ENCODE measurements at regions not wholly inside any gene's neighbourhood (a gene's known extent, or its start where the extent isn't known, plus 50 kb on each side); places are given as distances from the start of the nearest gene placed in this dataset.
"Not testable (repeated sequence)": the region's sequence is repeated elsewhere in the genome, so short reads cannot be mapped to it uniquely, and the experiment has no call there.

- no peak for DNase-seq (ENCODE audit: low read depth)
Measured at GRCh38 chr15:79608066-79608864, 176.1 kb downstream of the MINAR1 start.

DNA sequence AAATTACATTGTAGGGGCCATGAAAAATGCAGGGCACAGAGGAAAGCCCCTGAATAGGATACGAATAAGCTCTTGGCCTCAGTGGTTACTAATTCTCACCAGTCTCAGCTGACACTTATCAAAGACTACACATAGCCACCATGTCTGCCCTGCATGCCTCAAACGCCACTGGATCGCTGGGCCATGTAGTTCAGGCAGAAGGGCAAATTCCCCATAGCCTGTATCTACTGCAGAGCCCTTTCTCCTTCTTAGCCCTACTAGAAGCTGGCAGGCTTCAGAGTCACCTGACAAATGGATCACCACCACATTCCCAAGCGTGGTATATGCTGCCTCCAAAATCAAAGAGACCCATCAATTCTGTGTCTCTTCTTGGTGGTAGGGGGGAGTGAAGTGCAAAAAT lies 177.4 kb downstream of the MINAR1 start:
- no peak for DNase-seq (ENCODE audit: low read depth)

GRCh38 chr15:79610021-79610420 lies 177.9 kb downstream of the MINAR1 start:
- no peak for DNase-seq (ENCODE audit: low read depth)

- DNase-seq (ENCODE audit: low read depth) = no peak
Measured at GRCh38 chr15:79615754-79616153, 183.6 kb downstream of the MINAR1 start.

DNA sequence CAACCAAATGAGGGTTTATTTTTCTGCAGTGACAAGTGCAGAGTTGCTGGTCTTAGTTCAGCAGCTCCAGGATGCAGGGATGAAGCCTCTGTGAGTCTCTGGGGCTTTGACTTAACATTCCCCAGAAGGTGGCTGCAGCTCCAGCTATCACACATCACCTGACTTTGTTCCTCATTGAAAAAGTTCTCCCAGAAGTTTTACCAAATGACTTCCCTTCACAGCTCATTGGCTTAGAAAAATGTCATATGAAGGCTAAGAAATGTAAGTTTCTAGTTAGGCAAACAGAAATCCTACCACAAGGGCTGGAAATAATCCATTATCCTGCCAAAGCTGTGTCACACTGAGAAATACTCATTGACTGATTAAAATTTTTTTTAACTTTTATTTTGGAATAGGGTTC lies 184.9 kb downstream of the MINAR1 start:
- no peak for DNase-seq (ENCODE audit: low read depth)

DNA sequence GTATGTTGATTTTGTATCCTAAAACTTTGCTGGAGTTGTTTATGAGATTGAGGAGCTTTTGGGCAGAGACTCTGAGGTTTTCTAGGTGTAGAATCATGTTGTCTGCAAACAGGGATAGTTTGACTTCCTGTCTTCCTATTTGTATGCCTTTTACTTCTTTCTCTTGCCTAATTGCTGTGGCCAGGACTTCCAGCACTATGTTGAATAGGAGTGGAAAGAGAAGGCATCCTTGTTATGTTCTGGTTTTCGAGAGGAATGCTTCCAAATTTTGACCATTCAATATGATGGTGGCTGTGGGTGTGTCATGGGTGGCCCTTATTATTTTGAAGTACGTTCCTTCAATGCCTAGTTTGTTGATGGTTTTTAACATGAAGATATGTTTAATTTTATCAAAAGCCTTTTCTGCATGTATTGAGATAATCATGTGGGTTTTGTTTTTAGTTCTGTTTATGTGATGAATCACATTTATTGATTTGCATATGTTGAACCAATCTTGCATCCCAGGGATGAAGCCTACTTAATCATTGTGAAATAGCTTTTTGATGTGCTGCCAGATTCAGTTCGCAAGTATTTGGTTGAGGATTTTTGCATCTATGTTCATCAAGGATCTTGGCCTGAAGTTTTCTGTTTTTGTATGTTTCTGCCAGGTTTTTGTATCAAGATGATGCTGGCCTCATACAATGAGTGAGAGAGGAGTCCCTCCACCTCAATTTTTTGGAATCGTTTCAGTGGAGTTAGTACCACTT lies 188.1 kb downstream of the MINAR1 start:
- DNase-seq (ENCODE audit: low read depth) = peak; percentile 68

GRCh38 chr15:79621805-79622204 lies 189.7 kb downstream of the MINAR1 start:
- DNase-seq (ENCODE audit: low read depth) = not testable (repeated sequence)

- no peak for DNase-seq (ENCODE audit: low read depth)
Measured at GRCh38 chr15:79623488-79623887, 191.4 kb downstream of the MINAR1 start.

DNA sequence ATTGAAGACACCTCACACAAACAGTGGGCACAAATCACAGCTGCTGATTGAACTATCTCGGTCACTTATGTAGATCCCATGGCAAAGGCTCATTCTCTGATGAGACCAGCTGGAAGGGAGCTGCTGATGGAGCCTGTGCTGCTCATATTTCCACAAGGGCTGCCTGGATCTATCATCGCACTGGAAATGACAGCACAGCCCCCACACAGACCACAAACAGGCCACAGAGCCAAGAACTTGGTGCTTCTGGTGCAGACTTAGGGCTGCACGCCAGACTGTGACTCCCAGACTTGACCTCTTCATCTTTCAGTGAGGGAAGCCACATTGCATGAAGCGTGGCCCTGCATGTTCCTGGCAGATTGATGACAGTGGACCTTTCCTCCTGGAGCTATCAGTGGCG lies 197.6 kb downstream of the MINAR1 start:
- DNase-seq (ENCODE audit: low read depth) = no peak

DNA sequence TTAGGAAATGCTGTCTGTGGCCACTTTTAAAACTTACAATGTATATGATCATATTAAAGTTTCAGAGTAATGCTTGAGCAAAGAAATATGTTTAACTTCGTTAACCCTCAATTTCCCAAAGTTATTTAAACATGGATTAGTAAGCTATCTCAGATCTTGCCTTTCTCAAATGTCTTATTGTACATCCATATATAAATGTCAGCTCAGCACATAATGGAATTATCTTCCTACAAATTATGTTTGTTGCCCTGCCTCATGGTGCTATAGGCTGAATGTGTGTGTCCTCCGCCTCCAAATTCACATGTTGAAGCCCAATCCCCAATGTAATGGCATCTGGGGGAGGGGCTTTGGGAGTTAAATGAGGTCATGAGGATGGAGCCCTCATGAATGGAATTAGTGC lies 200.3 kb downstream of the MINAR1 start:
- DNase-seq (ENCODE audit: low read depth) = no peak

DNA sequence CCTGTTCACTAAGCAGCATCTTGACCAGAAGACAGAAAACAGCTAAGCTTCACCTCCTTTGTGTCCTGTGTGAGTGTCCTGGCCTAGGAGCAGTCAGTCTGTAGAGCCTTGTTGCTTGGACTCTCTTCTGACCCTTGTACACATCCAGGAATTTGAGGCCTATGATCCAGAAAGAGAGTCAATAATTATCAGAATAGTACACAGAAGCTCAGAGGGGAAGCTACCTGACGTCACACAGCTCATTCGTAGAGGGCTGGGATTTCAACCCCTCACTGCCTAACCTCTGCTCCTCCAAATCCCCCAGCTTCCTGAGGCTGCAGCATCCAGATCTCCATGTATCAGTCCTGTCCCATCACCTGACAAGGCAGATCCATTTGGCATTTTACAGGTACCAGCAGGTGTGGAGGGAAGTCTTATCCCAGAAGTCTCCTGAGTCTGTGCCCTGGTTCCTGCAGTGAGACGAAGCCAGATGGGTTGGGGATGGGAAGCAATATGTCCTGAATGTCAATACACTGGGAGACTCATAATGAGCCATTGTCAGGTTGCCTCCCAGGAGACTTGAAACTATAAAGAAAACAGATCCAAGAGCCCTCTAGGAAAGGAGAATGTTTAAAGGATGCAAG lies 203.1 kb downstream of the MINAR1 start:
- no peak for DNase-seq (ENCODE audit: low read depth)

- DNase-seq (ENCODE audit: low read depth) = no peak
Measured at GRCh38 chr15:79635897-79636561, 203.9 kb downstream of the MINAR1 start.

- peak; percentile 74 for DNase-seq (ENCODE audit: low read depth)
Measured at GRCh38 chr15:79640206-79640605, 208.1 kb downstream of the MINAR1 start.

DNA sequence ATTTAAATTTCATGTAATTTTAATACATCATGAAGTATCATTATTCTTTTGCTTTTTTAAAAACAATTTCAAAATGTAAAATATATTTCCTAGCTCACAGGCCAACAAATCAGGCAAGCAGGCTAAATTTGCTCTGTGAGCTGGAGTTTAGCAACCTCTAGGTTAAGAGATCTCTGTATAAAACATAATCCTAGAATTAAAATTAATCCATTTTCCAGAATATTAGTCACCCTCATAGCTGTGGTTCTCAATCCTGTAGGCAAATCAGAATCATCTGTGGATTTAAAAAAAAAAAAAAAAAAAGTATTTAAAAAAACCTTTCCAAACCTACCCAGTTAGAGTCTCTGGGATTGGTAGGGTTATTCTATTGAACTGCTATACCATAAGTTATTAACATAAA lies 209.7 kb downstream of the MINAR1 start:
- DNase-seq (ENCODE audit: low read depth) = no peak

DNA sequence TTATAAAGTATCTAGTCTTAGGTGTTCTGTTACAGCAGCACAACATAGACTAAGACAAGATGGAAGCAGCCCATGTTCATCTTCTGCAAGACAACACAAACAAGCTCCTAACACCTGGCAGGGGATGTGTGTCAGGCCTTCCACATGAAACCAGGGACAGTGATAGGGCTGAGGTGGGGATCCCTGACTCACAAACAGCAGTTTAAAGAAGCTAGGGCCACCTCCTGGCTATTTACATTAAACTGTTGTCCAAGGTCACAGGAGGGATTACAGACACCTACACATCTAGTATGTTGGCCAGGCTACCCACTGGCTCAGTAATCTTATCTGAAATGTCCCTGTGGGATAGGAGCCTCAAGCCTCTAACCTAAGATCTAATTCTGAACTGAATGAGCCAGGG lies 211.3 kb downstream of the MINAR1 start:
- no peak for DNase-seq (ENCODE audit: low read depth)

- DNase-seq (ENCODE audit: low read depth) = peak; percentile 81
Measured at GRCh38 chr15:79644091-79644490, 212.0 kb downstream of the MINAR1 start.

DNA sequence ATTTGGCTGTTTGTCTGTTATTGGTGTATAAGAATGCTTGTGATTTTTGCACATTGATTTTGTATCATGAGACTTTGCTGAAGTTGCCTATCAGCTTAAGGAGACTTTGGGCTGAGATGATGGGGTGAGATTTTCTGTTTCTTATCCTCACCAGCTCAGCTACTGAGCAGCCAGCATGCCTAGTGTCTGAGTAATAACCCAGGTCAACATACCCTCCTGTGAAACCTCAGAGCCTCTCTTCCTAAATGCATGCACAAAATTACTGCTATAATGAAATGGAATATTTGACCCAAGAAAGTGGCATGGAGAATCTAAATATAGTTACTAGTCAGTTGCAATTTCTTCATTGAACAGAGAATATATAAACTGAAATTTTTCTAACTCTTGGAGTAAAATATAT lies 220.8 kb downstream of the MINAR1 start:
- peak; percentile 37 for DNase-seq (ENCODE audit: low read depth)

- DNase-seq (ENCODE audit: low read depth) = no peak
Measured at GRCh38 chr15:79653533-79653932, 221.4 kb downstream of the MINAR1 start.

GRCh38 chr15:79656151-79657000 lies 224.2 kb downstream of the MINAR1 start:
- DNase-seq (ENCODE audit: low read depth) = no peak

- no peak for DNase-seq (ENCODE audit: low read depth)
Measured at GRCh38 chr15:79657722-79658121, 225.6 kb downstream of the MINAR1 start.

DNA sequence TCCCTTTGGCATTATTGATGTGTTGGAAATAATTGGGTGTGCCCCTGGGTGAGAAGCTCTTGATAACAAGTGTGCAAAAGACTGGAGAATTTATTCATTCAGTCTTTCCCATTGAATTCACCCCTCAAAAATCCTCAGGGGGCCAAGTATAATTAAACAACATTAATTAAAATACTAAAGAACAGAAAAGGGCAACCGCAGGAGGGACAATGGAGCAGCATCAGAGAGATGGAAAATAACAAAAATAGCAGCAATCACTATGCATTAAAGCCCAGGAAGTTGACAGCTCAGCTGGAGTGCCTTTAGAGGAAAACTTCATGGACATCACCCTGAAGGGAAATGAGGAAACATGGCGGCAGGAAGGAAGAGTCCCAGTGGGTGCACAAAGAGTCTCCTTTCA lies 227.6 kb downstream of the MINAR1 start:
- no peak for DNase-seq (ENCODE audit: low read depth)

GRCh38 chr15:79661411-79661810 lies 229.3 kb downstream of the MINAR1 start:
- DNase-seq (ENCODE audit: low read depth) = no peak
